ENCODE measurements at regions not wholly inside any gene's neighbourhood (a gene's known extent, or its start where the extent isn't known, plus 50 kb on each side); places are given as distances from the start of the nearest gene placed in this dataset.

- TF ChIP-seq POLR2AphosphoS5 (IDR thresholded peaks at IDR 0.05; ENCODE audit: insufficient read depth in 1 of 2, low read depth in 1 of 2) (no peak), CTCF (IDR thresholded peaks at IDR 0.05) (no peak), POLR2A (IDR thresholded peaks at IDR 0.05) (no peak)
Observed at GRCh38 chr3:139745831-139746230, 68.1 kb upstream of the NMNAT3 start.
